ENCODE measurements at regions not wholly inside any gene's neighbourhood (a gene's known extent, or its start where the extent isn't known, plus 50 kb on each side); places are given as distances from the start of the nearest gene placed in this dataset.

DNA sequence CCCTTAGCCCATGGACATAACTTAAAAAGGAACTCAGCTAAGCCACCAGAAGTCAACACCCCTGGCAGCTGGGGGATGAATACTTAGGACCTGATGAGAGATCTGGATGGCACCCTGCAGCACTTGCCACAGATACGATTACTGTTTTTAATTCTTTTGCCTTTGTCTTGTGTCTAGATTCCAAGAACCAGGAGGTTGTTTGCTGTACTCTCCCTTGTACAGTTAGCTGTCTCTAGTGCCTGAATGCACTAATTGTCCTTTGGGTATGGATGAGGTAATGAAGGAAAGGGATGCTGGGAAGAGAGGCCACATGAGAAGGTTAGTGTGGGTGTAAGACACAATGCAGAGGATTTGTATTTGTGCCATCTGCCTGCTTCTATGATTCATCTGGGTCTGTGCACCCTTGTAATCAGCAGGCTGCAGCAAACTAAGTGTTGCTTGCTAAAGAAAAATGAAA is 385.8 kb downstream of the KCNRG start:
- DNase-seq = no peak

DNA sequence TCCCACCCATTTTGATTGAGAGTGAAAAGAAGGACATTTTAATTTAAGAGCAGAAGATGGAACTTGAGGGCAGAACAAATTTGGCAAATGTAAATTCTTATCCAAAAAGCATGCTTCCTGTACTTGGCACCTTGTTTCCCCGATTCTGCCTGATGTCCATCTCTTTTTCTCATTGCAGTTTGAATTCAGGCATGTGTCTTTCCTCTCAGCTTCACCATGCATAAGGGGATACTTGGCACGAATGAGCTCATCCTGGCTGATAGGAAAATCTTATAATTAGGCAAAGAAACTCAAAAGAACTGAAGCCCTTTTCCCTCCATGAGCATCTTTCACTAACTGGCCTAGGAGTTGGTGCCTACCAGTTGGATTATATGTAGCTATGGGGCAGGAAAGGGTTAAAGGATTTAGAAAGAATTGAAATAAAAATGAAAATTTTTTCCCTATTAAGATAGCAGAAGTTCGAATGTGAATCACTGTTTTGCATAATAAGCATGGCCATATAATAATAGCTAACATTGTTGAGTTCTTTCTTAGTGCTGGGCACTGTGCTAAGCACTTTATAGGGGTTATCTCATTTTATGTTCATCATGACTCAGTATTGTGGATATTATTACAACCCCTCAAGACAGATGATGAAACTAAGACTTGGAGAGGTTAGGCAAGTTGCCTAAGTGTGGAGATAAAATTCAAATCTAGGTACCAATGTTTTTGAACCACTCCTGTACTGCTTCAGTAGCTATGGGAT is 386.6 kb downstream of the KCNRG start:
- DNase-seq = no peak

DNA sequence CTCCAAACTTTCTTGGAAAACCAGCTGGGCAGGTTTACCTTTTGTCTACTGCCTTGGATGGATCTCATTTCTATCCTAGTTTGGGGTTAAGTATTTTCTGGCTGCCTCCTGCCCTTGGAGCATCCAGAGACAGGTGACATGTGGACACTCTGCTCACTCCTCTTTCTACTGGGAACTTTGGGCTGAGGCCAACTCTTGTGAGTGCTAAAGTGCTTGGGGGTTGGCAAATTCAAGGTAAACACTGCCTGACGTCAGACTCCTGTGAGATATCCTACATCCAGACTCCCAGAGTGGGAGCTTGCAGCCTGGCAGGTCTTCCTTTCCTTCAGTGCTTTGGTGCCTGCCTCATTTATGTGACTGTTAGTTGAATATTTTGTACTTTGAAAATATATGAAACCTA is 388.1 kb downstream of the KCNRG start:
- no peak for DNase-seq

DNA sequence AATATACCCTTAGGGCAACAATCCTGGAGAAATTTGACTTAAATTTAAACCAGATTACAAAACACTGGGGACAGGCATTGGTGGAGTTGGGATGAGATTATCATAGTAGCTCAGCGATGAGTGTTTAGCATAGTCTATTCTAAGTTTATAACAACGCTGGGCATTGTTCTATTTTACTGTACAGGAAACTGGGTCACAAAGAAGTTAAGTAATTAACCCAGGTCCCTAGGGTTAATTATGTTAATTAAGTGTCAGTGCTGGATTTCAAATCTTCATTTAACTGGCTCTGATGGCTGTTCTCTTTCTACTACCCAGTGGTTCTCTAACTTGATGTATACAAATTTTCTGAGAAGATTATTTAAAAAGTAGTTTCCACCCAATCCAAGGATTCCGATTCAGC is 388.9 kb downstream of the KCNRG start:
- no peak for DNase-seq

DNA sequence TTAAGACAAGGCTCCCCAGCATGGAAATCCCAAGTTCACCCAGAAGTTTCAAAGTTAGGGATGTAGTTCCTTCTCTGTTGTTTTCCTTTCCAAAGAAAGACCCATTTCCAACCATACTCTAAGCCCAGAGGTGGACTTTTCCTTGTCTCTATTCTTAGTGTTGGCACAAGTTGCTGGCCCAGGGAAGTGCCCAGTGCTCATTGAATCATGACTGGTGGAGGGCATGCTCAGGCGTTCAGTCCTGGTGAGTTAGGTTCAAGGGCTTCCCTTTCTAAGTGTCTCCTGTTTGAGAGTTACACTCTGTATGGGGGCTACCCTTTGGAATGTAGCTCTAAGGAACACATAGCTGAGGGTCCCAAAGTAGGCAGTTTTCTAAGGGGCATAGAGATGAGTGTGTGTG is 389.5 kb downstream of the KCNRG start:
- DNase-seq = no peak

DNA sequence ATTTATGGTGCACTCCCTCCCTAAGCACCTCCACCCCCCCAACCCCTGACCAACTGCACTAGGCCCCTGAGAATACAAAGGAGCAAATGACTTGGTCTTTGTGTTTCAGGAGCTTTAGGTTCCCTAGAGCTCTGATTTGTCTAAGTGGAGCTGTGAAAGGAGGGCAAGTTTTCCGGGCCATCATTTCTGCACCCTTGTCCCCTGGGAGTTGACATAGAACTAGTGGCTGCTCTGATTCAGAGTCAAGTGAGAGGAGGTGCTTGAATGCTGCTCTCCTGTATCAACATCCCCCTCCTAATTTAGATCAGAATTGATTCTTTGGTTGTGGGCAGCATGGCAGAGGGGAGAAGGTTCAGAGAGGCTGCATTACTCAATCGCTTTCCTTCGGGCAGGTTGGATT is 391.6 kb downstream of the KCNRG start:
- DNase-seq = no peak

DNA sequence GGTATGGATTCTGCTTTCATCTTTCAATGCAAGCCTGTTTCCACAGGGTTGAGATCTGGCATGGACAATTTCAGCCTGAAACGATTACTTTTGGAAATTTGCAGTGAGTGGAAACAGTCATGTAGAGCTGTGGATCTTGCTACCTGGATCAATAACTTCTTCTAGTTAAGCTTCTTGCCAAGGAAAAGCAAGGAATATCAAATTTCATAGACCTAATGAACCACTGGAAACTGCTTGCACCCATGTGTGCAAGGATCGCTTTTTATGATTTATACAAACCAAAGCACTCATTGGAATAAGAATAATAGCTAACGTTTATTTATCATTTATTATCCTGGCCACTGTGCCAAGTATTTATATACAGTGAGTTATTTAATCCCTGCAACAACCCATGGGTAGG is 392.8 kb downstream of the KCNRG start:
- no peak for DNase-seq

DNA sequence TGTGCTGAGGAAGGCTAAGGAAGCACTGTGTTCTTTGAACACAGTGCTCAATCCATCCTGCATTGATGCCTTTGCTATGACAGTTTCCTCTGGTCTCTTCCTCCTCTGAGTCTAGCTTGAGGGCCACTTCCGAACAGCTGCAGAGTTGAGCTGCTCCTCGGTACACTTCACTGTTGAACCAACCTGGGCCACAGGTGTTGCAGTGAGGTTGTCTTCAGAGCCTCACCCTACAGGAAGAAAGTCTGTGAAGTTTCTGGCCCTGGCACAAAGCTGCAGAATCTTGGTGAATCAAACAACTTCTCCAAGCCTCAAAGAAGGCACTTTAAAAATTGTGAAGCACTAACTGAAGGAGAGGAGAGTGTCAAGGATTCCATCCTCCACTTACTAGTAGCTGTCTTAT is 394.0 kb downstream of the KCNRG start:
- DNase-seq = no peak

DNA sequence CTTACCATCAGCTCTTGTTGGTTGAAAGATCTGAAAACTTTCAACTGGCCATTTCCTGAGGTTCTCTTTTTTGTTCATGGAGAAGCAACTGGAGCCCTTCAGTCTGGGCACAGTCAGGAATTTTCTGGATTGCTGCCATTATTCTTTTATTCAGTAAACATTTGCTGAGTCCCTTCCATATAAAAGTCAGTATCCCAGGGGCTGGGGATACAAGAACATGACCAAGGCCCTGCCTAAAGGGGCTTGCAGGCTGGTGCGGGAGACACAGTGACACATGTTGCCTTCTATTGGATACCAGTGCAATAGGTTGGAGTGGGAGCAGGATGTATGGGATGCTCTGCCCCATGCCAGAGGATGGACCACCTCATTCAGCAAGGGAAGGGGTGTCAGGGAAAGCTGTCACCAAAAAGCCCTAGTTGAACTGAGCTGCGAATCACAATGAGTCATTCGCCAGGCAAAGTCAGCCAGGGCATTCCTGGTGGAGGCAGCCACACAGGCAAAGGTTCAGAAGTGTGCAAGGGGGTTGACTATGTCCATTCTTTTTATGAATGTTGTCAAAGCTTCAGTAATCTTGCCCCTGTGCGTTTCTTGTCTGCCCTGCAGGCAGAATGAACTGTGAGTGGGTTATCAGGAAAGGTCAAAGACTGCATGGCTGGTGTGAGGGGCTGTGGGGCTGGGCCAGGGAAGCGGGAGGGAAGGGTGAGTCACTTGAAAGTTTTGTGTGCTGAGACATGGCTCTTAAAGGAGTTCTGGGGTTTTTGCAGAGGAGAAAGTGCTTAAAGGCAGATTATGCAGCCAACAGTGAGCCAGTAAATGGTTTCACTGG is 395.9 kb downstream of the KCNRG start:
- peak; percentile 98 for DNase-seq

DNA sequence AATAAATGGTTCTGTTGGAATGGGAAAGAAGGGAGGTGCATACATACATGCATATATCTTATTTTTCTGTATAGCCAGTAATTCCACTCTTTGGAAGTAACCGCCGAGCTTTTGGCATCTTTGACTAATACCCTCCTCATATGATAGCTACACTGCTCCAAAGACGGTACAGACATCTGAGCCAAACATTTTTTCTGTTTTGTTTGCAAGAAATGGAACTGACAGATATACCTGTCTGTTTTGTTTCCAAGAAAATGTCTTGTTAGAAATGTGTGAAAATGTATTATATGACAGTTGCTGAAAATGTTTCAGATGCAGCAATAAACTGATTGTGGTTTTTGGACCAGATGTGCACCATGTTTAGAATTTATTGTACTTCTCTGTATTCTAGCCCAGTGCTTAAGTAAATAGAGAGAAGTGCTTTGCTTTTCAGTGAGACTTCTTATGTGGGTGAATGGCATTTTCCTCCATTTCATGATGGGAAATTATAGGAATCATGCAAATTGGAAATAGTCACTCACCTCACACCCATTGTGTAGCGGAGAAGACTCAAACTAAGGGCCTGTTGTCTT is 396.9 kb downstream of the KCNRG start:
- no peak for DNase-seq

DNA sequence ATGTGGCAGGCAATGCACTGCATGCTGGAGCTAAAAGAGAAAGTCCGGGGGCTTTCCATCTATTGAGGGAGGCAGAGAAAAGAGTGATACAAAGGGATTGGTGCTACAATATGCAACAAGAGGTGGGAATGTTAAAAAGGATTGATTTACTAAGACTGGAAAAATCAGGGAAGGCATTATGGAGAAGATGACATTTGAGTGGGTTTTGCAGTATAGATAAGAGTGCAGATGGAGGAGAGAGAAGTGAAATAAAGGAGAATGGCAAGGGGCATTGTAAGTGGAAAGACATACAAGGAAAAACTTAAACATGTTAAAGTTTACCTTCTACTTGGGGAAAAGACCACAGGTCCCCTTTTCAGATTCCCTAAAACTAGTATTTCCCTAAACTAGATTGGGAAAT is 399.4 kb downstream of the KCNRG start:
- no peak for DNase-seq

DNA sequence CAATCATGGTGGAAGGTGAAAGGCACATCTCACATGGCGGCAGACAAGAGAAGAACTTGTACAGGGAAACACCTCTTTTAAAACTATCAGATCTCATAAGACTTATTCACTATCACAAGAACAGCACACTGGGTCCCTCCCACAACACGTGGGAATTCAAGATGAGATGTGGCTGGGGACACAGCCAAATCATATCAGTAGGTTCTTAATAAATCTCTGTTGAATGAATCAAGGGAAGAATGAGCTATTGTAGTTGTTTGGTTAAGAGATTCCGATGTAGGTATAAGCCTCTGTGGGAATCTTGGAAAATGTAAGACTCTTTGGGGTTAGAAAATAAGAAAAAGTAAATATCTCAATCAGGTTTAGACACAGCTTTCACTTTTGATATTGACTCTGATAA is 400.2 kb downstream of the KCNRG start:
- no peak for DNase-seq

DNA sequence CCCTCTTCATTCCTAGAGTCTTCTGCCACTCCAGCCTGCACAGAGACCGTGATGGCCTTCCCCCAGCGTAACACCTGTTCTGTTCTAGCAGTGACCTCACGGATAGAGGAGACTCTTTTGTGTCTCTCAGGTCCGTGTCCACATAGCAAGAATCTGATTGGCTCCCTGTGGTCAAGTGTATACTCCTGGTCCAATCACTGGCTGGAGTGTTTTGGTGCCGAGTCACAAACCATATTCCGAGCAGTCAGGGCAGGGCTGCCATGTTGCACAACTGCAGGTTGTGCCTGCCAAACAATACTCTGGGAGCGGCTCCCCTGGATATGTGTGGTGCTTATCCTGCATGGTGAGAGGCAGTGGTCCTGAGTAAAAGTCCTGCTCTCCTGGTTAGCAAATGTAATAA is 402.4 kb downstream of the KCNRG start:
- no peak for DNase-seq

DNA sequence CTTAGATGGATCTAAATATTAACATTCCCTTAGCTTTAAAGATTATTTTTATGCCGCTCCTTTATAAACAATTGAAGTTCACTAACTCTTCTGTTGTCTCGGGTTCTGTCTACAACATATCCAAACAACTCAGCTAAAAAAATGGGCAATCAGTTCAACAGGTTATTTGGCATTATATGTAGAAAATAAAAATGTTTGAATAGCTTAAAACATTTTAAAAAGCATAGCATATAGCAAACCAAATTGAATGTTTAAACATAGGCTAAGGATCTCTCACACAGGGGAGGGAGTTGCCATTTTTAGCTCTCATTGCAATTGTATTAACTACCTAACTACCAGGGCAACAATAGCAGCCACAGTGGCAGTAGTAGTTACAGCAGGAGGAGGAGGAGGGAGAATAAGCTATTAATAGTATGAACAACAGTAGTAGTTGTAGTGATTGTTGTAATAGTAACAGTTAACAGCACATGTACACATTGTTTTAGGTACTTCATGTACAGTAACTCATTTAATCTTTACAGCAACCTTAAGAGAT is 404.2 kb downstream of the KCNRG start:
- DNase-seq = no peak

DNA sequence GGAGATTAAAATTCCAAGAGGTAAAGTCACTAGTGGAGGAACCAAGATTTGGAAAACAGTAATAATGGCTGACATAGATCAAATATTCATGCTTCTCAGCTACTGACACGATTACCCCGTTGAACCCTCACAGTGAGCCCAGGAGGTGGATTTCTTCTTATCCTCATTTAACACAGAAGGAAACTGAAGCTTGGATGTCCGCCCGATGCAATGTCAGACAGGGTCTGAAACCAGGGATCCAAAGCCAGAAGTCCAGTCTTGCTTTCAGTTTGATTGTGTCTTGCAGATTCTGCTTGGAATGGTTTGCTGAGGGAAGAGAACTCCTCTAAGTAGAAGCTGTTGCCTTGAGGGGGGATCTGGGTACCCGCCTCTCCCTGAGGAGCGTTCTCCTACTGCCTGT is 404.7 kb downstream of the KCNRG start:
- DNase-seq = no peak

DNA sequence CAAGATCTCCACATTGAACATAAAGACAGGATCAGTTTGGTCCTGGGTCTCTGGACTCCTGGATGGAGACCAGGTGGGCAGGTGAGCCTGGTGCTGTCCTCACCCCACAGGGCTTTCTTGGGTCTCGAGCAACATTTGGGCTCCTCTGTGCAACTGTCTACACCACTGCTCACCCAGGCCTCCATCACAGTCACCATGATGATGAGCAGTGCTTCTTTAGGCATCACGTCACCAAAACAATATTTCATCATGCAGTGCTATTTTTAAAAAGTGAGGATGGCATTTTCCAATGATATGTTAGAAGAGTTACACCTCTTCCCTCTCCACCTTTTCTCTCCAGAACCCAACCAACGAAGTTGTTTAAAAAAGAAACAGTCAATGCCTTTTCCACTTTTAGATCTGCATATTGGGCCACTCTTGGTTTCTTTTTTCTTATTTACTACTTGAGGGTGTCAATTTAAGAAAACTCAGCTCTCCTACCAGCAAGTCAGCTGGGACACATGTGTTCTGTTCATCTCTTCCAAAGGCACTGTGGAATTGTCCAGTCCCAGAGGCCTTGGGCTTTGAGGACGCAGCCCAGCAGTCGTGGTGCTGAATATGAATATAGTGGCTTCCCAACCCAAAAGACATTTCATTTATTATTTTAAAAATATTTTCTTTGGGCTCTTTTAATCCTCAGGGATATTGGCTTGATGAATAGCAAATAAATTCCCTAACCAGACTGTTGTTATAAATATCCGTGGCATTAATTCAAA is 405.7 kb downstream of the KCNRG start:
- no peak for DNase-seq

DNA sequence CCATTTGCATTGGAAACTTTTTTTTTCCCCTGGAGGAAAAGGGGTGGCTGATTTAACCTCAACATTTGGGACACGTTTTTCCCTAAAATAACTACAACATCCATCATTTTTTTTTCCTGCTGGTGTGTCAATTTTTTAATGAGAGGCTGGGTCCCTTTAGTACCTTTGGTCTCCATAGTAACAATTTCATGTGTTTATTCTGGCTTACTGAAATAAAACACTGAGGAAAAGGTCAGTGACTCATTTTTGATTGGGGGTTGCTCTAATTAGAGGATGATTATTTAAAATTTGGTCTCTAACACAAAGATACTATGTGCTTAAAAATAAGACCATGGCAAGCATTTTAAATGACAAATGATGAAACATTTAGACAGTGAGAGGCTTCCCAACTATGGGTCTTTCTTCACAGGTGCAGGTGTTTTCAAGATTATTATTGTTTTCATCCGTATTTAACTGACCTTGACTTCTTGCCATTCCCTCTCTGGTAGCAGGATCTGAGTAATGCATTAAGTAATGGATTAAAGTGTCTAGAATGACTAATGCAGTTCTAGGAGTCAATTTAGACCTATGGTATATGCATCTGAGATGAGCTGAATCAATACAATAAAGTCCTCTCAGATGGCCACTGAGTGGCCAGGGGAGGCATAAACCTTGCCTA is 406.4 kb downstream of the KCNRG start:
- DNase-seq = no peak

DNA sequence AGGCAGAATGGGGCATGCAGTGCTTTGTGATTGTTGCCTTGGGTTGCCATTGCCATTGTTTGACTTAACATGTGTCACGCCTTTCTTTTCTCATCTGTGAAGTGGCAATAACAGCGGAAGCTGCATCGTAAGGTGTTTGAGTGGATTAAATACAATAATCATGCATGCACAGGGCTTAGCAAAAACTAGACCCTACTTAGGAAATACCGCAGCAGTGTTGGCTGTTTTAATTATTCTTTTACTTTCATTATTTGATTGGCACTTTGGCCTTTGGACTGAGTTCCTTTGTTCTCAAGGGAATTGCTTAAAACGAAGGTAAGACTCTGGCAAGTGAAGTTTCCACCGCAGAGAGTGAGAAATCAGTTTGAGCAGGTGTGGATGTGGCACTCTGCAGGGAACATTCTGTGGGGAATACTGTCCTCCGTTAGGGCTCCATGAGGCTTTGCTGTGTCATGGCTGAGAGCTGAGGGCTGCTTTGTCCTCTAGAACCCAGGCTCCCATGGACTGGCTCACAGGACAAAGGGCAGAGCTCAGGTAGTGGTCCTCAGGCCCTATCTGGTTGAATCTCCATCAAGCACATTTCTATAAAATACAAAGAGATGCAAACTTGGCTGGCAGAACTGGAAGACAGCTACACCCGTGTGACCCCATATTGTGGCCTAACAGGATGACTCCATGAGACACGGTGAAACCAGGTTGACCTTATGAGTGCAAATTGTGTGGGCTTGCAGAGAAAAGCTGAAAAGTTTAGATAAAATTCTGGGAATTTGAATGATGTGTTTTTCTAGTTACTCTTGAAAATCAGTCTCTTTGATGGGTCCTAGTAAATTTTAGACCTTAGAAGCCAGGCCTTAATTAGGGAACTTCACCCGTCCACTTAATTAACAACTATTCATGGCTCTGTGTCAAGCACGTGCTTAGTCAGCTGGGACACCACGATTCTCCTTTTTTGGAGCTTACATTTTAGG is 407.2 kb downstream of the KCNRG start:
- no peak for DNase-seq

DNA sequence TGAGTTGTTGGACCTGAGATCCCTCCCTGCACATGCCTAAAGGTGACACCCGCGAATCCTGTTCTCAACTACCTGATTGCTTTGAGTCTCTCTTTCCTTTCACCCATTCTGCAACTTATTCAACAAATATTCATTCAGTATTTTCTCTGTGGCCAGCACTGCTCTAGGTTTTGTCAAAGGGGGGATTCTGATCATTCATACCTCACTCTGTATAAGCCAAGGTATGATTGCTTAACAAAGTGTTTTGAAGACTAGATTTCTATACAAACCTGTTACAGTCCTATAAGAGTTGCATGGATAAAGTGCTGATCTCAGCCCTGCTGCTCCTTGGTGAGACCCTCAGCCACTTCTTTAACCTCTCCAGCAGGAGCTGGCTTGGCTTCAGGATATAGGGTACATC is 409.7 kb downstream of the KCNRG start:
- DNase-seq = no peak

DNA sequence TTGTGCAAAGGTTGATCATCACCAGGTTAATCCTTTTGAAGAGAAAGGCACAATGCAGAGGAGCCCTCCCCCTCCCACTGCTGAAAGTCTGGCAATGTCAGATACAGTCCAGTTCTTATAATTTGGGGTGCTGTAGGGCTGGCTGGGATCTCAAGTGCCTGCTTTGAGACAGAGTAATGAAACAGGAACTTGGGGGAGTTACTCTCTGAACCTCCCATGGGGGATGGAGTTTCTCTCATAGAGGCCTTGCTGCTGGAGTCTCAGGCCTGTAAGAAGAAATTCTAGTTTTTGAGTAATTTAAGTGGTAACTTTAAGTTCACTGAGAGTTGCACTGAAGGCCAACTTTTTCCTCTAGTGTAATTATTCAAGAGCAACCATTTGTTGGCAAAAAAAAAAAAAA is 410.5 kb downstream of the KCNRG start:
- DNase-seq = no peak

DNA sequence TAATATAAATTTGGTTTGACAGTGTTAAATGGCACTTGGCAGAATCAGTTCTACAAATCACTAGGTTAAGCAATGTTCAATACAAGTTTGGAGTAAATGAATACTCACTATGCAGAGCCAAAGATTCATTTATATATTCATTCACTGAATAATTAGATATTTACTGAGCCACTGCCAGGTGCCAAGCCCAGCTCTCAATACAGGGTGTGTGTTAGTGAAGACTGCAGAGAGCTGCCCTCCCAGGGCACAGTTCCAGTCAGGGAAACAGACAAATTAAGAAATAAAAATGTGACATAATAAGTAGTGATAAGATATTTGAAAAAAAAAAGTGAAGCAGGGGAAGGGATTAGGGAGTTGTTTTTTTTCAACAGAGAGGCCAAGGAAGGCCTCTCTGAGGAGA is 411.7 kb downstream of the KCNRG start:
- DNase-seq = no peak

Data from islet precursor cell (in vitro differentiated cells).